ENCODE measurements at regions not wholly inside any gene's neighbourhood (a gene's known extent, or its start where the extent isn't known, plus 50 kb on each side); places are given as distances from the start of the nearest gene placed in this dataset.

GRCh38 chr3:144178607-144179006, 207.0 kb downstream of the DIPK2A start:
- H3K27ac Mint-ChIP-seq = no peak overlapping the region
- no peak for TF ChIP-seq CTCF (IDR thresholded peaks at IDR 0.05; ENCODE audit: unreplicated experiment in 3 of 3)
- H3K4me3 Mint-ChIP-seq = no peak overlapping the region
- peaks cover 3% of the 10 kb centered on the region for H3K27me3 Mint-ChIP-seq (ENCODE audit: low read depth)
- H3K9me3 Mint-ChIP-seq = peaks cover 3% of the 10 kb centered on the region
- no peaks in the 10 kb centered on the region for H3K36me3 Mint-ChIP-seq (ENCODE audit: low read depth)
- H3K4me1 Mint-ChIP-seq = peaks cover 9% of the 10 kb centered on the region

GRCh38 chr3:144181062-144181461, 209.4 kb downstream of the DIPK2A start:
- peaks cover 9% of the 10 kb centered on the region for H3K4me1 Mint-ChIP-seq
- H3K4me3 Mint-ChIP-seq = no peak overlapping the region
- H3K27ac Mint-ChIP-seq = peak overlapping the region in 2 of 3 experiments; percentile 27 to 37
- peaks cover 13% of the 10 kb centered on the region for H3K9me3 Mint-ChIP-seq
- H3K36me3 Mint-ChIP-seq (ENCODE audit: low read depth) = no peaks in the 10 kb centered on the region
- H3K27me3 Mint-ChIP-seq (ENCODE audit: low read depth) = peaks cover 3% of the 10 kb centered on the region
- no peak for TF ChIP-seq CTCF (IDR thresholded peaks at IDR 0.05; ENCODE audit: unreplicated experiment in 3 of 3)

DNA sequence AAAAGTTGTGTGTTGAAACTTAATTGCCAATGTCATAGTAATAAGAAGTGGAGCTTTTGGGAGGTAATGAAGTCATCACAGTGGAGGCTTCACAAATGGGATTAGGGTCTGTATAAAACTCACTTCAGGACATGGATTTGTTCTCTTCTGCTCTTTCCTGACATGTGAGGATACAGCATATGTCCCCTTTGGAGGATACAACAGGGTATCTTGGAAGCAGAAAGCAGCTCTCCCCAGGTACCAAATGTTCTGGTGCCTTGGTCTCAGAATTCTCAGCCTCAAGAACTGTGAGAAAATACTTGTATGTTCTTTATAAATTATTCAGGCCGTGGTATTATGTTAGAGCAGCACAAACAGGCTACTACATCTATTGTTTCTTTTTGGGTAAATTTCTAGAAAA, 210.9 kb downstream of the DIPK2A start:
- no peak overlapping the region for H3K27ac Mint-ChIP-seq
- no peaks in the 10 kb centered on the region for H3K36me3 Mint-ChIP-seq (ENCODE audit: low read depth)
- peaks cover 3% of the 10 kb centered on the region for H3K27me3 Mint-ChIP-seq (ENCODE audit: low read depth)
- H3K9me3 Mint-ChIP-seq = peaks cover 13% of the 10 kb centered on the region
- H3K4me1 Mint-ChIP-seq = peaks cover 9% of the 10 kb centered on the region
- TF ChIP-seq CTCF (IDR thresholded peaks at IDR 0.05; ENCODE audit: unreplicated experiment in 3 of 3) = no peak
- H3K4me3 Mint-ChIP-seq = no peak overlapping the region

DNA sequence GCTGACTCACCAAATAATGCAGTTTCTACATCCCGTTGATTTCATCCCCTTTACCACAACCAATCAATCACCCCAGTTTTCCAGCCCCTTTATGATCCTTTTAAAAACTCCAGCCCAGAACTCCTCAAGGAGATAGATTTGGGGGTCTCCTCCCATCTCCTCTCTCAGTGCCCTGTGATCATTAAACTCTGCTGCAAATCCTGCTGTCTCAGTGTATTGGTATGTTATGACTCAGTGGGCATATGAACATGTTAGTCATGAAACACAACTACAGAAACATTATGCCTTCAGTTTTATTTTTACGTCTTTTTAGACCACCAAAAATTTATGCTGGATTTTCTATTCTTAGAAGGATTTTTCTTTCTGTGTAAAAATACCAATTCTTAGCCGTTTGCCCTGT, 213.7 kb downstream of the DIPK2A start:
- Mint-ChIP-seq H3K27ac (no peak overlapping the region), H3K36me3 (ENCODE audit: low read depth) (no peaks in the 10 kb centered on the region), H3K9me3 (peaks cover 13% of the 10 kb centered on the region), H3K4me1 (peaks cover 9% of the 10 kb centered on the region), H3K27me3 (ENCODE audit: low read depth) (peaks cover 3% of the 10 kb centered on the region), H3K4me3 (no peak overlapping the region)
- TF ChIP-seq CTCF (IDR thresholded peaks at IDR 0.05; ENCODE audit: unreplicated experiment in 3 of 3) = no peak

GRCh38 chr3:144187531-144188210, 216.0 kb downstream of the DIPK2A start:
- no peaks in the 10 kb centered on the region for H3K4me1 Mint-ChIP-seq
- H3K36me3 Mint-ChIP-seq (ENCODE audit: low read depth) = no peaks in the 10 kb centered on the region
- peaks cover 17% of the 10 kb centered on the region for H3K9me3 Mint-ChIP-seq
- TF ChIP-seq CTCF (IDR thresholded peaks at IDR 0.05; ENCODE audit: unreplicated experiment in 3 of 3) = no peak
- no peaks in the 10 kb centered on the region for H3K27me3 Mint-ChIP-seq (ENCODE audit: low read depth)
- H3K27ac Mint-ChIP-seq = no peak overlapping the region
- H3K4me3 Mint-ChIP-seq = no peak overlapping the region

GRCh38 chr3:144189044-144189443, 217.4 kb downstream of the DIPK2A start:
- no peak for TF ChIP-seq CTCF (IDR thresholded peaks at IDR 0.05; ENCODE audit: unreplicated experiment in 3 of 3)
- H3K4me1 Mint-ChIP-seq = no peaks in the 10 kb centered on the region

More at GRCh38 chr3:144189044-144189443, 217.4 kb downstream of the DIPK2A start:
- Mint-ChIP-seq H3K27me3 (ENCODE audit: low read depth) (no peaks in the 10 kb centered on the region), H3K9me3 (peaks cover 27% of the 10 kb centered on the region), H3K36me3 (ENCODE audit: low read depth) (no peaks in the 10 kb centered on the region), H3K4me3 (no peak overlapping the region), H3K27ac (no peak overlapping the region)
